ENCODE measurements at regions not wholly inside any gene's neighbourhood (a gene's known extent, or its start where the extent isn't known, plus 50 kb on each side); places are given as distances from the start of the nearest gene placed in this dataset.

DNA sequence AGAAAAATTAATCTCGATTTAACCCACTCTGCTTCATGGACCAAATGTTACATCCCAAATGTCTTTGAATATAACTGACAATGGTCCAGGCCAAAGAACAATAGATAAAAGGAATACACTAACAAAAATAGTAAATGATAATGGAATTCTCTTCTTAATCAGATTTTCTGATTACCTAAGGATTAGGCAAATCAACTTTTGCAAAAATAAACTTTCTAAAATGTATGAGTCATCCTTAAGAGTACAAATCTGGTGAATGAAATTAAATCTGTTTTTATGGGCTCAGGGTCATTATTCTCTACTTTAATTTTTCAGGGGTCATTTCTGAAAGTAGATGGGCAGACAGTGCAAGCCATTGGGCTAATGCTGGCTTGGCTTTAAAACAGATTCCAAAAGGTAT is 102.1 kb upstream of the FAM13C start:
- Histone ChIP-seq H3K36me3 (ENCODE audit: control insufficient read depth in 1 of 2, insufficient read depth in 2 of 2, low read length in 2 of 2) (no peaks in the 10 kb centered on the region), H3K4me3 (ENCODE audit: low read depth in 1 of 2, low read length in 2 of 2) (no peak overlapping the region), H3K9me3 (ENCODE audit: control insufficient read depth in 1 of 2, low read length in 2 of 2) (no peaks in the 10 kb centered on the region), H3K27ac (ENCODE audit: low read depth, low read length) (no peak overlapping the region), H3K4me1 (ENCODE audit: control insufficient read depth in 1 of 2, insufficient read depth in 2 of 2, low read length in 2 of 2) (no peaks in the 10 kb centered on the region), H3K9ac (ENCODE audit: low read depth in 1 of 2, low read length in 2 of 2) (no peak overlapping the region), H3K27me3 (ENCODE audit: control insufficient read depth in 1 of 2, insufficient read depth in 2 of 2, low read length in 2 of 2) (no peaks in the 10 kb centered on the region)

GRCh38 chr10:59463909-59464308 is 101.6 kb upstream of the FAM13C start:
- no peaks in the 10 kb centered on the region for H3K27me3 ChIP-seq (ENCODE audit: control insufficient read depth in 1 of 2, insufficient read depth in 2 of 2, low read length in 2 of 2)
- H3K9me3 ChIP-seq (ENCODE audit: control insufficient read depth in 1 of 2, low read length in 2 of 2) = no peaks in the 10 kb centered on the region
- no peak overlapping the region for H3K27ac ChIP-seq (ENCODE audit: low read depth, low read length)
- H3K4me1 ChIP-seq (ENCODE audit: control insufficient read depth in 1 of 2, insufficient read depth in 2 of 2, low read length in 2 of 2) = no peaks in the 10 kb centered on the region
- H3K9ac ChIP-seq (ENCODE audit: low read depth in 1 of 2, low read length in 2 of 2) = no peak overlapping the region
- no peak overlapping the region for H3K4me3 ChIP-seq (ENCODE audit: low read depth in 1 of 2, low read length in 2 of 2)
- H3K36me3 ChIP-seq (ENCODE audit: control insufficient read depth in 1 of 2, insufficient read depth in 2 of 2, low read length in 2 of 2) = no peaks in the 10 kb centered on the region

DNA sequence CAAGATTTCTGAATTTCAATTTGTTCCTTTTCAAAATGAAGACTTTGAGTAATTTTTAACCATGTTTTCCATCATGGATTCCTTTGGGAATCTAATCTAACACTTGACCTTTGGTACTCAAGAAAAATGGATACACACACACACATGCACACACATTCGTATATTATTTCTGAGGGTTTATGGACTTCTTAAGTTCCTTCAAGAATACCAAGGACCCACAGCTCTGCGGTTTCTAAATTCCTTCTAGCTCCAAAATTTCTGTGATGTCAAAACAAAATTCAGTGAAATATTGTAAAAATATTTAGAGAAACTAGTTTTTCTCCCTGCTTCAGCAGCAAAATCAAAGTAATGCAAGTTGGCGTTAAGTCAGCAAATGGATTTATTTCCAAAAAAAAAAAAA is 98.3 kb upstream of the FAM13C start:
- Histone ChIP-seq H3K4me1 (ENCODE audit: control insufficient read depth in 1 of 2, insufficient read depth in 2 of 2, low read length in 2 of 2) (no peaks in the 10 kb centered on the region), H3K27me3 (ENCODE audit: control insufficient read depth in 1 of 2, insufficient read depth in 2 of 2, low read length in 2 of 2) (no peaks in the 10 kb centered on the region), H3K9ac (ENCODE audit: low read depth in 1 of 2, low read length in 2 of 2) (no peak overlapping the region), H3K36me3 (ENCODE audit: control insufficient read depth in 1 of 2, insufficient read depth in 2 of 2, low read length in 2 of 2) (no peaks in the 10 kb centered on the region), H3K4me3 (ENCODE audit: low read depth in 1 of 2, low read length in 2 of 2) (no peak overlapping the region), H3K27ac (ENCODE audit: low read depth, low read length) (no peak overlapping the region), H3K9me3 (ENCODE audit: control insufficient read depth in 1 of 2, low read length in 2 of 2) (no peaks in the 10 kb centered on the region)

DNA sequence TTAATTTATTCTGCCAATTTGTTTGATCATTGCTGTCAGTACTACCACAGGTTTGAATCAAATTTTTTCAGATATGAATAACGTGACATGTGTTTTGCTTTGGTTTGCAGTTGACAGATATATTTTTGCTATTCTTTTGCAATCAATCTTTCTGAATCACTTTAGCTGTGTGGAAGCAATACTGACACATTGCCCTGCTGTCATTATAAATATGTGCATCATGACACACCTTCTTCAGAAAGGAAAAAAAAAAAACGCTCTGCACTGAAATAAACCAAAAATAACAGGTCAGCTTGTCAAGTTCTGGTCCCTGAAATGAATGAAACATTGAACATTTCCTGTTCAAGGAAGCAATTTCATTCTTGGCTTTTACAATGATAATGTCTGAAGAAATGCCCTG is 93.8 kb upstream of the FAM13C start:
- Histone ChIP-seq H3K4me1 (ENCODE audit: control insufficient read depth in 1 of 2, insufficient read depth in 2 of 2, low read length in 2 of 2) (no peaks in the 10 kb centered on the region), H3K36me3 (ENCODE audit: control insufficient read depth in 1 of 2, insufficient read depth in 2 of 2, low read length in 2 of 2) (no peaks in the 10 kb centered on the region), H3K4me3 (ENCODE audit: low read depth in 1 of 2, low read length in 2 of 2) (no peak overlapping the region), H3K9ac (ENCODE audit: low read depth in 1 of 2, low read length in 2 of 2) (no peak overlapping the region), H3K27ac (ENCODE audit: low read depth, low read length) (no peak overlapping the region), H3K9me3 (ENCODE audit: control insufficient read depth in 1 of 2, low read length in 2 of 2) (no peaks in the 10 kb centered on the region), H3K27me3 (ENCODE audit: control insufficient read depth in 1 of 2, insufficient read depth in 2 of 2, low read length in 2 of 2) (no peaks in the 10 kb centered on the region)

GRCh38 chr10:59454171-59454919 is 92.0 kb upstream of the FAM13C start:
- no peak overlapping the region for H3K9ac ChIP-seq (ENCODE audit: low read depth in 1 of 2, low read length in 2 of 2)
- no peaks in the 10 kb centered on the region for H3K4me1 ChIP-seq (ENCODE audit: control insufficient read depth in 1 of 2, insufficient read depth in 2 of 2, low read length in 2 of 2)
- no peaks in the 10 kb centered on the region for H3K27me3 ChIP-seq (ENCODE audit: control insufficient read depth in 1 of 2, insufficient read depth in 2 of 2, low read length in 2 of 2)
- H3K4me3 ChIP-seq (ENCODE audit: low read depth in 1 of 2, low read length in 2 of 2) = no peak overlapping the region
- no peaks in the 10 kb centered on the region for H3K36me3 ChIP-seq (ENCODE audit: control insufficient read depth in 1 of 2, insufficient read depth in 2 of 2, low read length in 2 of 2)
- H3K27ac ChIP-seq (ENCODE audit: low read depth, low read length) = no peak overlapping the region
- no peaks in the 10 kb centered on the region for H3K9me3 ChIP-seq (ENCODE audit: control insufficient read depth in 1 of 2, low read length in 2 of 2)

DNA sequence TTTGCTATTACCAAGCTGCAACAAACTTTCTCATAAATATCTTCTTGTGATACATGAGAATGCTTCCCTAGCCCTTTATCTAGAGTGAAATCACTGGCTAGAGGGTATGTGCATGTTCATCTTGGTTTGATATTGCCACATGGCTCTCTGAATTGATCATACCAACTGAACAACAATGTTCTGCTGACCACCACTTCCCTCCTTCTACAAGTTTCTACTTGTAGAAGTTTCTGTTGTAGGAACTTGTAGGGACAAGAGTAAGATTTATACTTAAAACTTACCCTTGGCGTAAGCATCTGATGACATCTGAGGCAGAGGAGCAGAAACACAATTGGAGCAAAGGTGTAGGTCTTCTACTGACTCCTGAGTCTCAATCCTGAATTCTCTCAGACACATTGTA is 86.3 kb upstream of the FAM13C start:
- Histone ChIP-seq H3K4me1 (ENCODE audit: control insufficient read depth in 1 of 2, insufficient read depth in 2 of 2, low read length in 2 of 2) (no peaks in the 10 kb centered on the region), H3K36me3 (ENCODE audit: control insufficient read depth in 1 of 2, insufficient read depth in 2 of 2, low read length in 2 of 2) (no peaks in the 10 kb centered on the region), H3K9ac (ENCODE audit: low read depth in 1 of 2, low read length in 2 of 2) (no peak overlapping the region), H3K4me3 (ENCODE audit: low read depth in 1 of 2, low read length in 2 of 2) (no peak overlapping the region), H3K27me3 (ENCODE audit: control insufficient read depth in 1 of 2, insufficient read depth in 2 of 2, low read length in 2 of 2) (no peaks in the 10 kb centered on the region), H3K9me3 (ENCODE audit: control insufficient read depth in 1 of 2, low read length in 2 of 2) (no peaks in the 10 kb centered on the region), H3K27ac (ENCODE audit: low read depth, low read length) (no peak overlapping the region)

GRCh38 chr10:59435707-59436106 is 73.4 kb upstream of the FAM13C start:
- Histone ChIP-seq H3K4me1 (ENCODE audit: control insufficient read depth in 1 of 2, insufficient read depth in 2 of 2, low read length in 2 of 2) (no peaks in the 10 kb centered on the region), H3K9ac (ENCODE audit: low read depth in 1 of 2, low read length in 2 of 2) (no peak overlapping the region), H3K27me3 (ENCODE audit: control insufficient read depth in 1 of 2, insufficient read depth in 2 of 2, low read length in 2 of 2) (no peaks in the 10 kb centered on the region), H3K4me3 (ENCODE audit: low read depth in 1 of 2, low read length in 2 of 2) (no peak overlapping the region), H3K9me3 (ENCODE audit: control insufficient read depth in 1 of 2, low read length in 2 of 2) (no peaks in the 10 kb centered on the region), H3K36me3 (ENCODE audit: control insufficient read depth in 1 of 2, insufficient read depth in 2 of 2, low read length in 2 of 2) (no peaks in the 10 kb centered on the region), H3K27ac (ENCODE audit: low read depth, low read length) (no peak overlapping the region)

DNA sequence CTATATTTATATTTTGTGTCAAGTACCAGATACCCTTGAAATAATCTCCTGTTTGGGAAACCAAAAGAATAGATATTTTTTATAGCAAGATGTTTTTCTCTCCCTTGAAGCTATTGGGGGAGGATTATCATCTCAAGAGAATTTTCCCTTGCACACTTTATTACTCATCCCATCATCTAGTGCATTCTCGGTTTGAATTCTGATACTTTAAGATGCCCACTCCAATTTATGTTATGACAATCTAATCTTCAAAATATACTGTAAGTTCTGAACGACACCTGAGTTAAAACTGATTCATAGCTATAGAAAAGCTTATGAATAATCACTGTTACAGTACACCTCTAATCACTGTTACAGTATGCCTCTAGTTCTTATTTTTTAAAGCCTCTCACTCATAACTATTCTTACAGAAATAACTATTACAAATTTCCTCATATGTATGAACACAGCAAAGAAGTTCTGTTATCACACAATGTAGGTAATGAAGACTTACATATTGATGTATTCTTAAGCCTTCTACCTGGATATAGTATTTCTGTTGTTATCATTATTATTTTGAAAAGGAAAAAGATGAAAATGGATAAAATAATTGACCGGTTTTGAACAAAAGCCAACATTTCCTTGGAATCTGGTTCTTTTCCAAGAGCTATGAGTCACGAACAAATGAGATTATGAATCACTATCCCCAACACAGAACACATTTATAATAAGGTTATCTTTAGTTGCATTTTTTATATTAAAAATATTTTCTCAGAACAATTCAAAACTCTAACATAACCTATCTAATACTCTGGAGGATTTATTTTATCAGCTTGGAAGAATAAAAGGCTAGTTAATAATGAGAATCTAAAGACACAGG is 72.3 kb upstream of the FAM13C start:
- Histone ChIP-seq H3K27me3 (ENCODE audit: control insufficient read depth in 1 of 2, insufficient read depth in 2 of 2, low read length in 2 of 2) (no peaks in the 10 kb centered on the region), H3K9ac (ENCODE audit: low read depth in 1 of 2, low read length in 2 of 2) (no peak overlapping the region), H3K4me3 (ENCODE audit: low read depth in 1 of 2, low read length in 2 of 2) (no peak overlapping the region), H3K4me1 (ENCODE audit: control insufficient read depth in 1 of 2, insufficient read depth in 2 of 2, low read length in 2 of 2) (no peaks in the 10 kb centered on the region), H3K27ac (ENCODE audit: low read depth, low read length) (no peak overlapping the region), H3K9me3 (ENCODE audit: control insufficient read depth in 1 of 2, low read length in 2 of 2) (no peaks in the 10 kb centered on the region), H3K36me3 (ENCODE audit: control insufficient read depth in 1 of 2, insufficient read depth in 2 of 2, low read length in 2 of 2) (no peaks in the 10 kb centered on the region)

DNA sequence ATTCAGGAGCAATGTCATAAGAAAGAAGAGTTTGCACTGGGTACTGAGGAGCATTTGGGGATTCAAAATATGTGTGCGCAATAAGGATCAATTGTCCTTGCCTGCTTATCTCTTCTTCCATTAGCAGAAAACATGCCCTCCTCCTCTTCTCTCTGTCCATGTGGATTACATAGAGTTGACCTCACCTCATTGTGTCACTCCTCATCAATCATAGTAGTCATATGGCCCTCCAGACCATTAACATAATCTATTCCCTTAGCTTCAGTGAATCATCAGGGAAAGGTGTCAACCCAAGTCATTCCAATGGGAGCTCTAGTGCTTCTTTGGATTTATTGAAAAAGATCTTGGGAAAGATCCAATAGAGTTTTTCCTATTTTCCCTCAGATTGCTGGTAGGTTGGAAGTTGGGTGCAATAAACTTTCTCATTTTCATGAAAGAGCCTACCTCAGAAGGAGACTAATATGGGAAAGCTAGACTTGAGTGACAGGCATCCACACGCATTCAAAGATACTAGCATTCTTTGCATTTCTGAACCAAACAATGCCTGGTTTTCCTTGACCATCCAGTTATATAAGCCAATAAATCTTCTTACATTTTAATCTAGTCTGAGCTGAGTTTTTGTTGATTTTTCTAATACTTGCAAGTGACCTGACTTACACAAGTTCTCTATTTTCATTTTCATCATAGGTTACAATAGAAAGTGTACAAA is 71.5 kb upstream of the FAM13C start:
- H3K9me3 ChIP-seq (ENCODE audit: control insufficient read depth in 1 of 2, low read length in 2 of 2) = no peaks in the 10 kb centered on the region
- no peaks in the 10 kb centered on the region for H3K4me1 ChIP-seq (ENCODE audit: control insufficient read depth in 1 of 2, insufficient read depth in 2 of 2, low read length in 2 of 2)
- H3K27ac ChIP-seq (ENCODE audit: low read depth, low read length) = no peak overlapping the region
- H3K9ac ChIP-seq (ENCODE audit: low read depth in 1 of 2, low read length in 2 of 2) = no peak overlapping the region
- H3K27me3 ChIP-seq (ENCODE audit: control insufficient read depth in 1 of 2, insufficient read depth in 2 of 2, low read length in 2 of 2) = no peaks in the 10 kb centered on the region
- no peak overlapping the region for H3K4me3 ChIP-seq (ENCODE audit: low read depth in 1 of 2, low read length in 2 of 2)
- no peaks in the 10 kb centered on the region for H3K36me3 ChIP-seq (ENCODE audit: control insufficient read depth in 1 of 2, insufficient read depth in 2 of 2, low read length in 2 of 2)
